ENCODE measurements at regions not wholly inside any gene's neighbourhood (a gene's known extent, or its start where the extent isn't known, plus 50 kb on each side); places are given as distances from the start of the nearest gene placed in this dataset.

DNA sequence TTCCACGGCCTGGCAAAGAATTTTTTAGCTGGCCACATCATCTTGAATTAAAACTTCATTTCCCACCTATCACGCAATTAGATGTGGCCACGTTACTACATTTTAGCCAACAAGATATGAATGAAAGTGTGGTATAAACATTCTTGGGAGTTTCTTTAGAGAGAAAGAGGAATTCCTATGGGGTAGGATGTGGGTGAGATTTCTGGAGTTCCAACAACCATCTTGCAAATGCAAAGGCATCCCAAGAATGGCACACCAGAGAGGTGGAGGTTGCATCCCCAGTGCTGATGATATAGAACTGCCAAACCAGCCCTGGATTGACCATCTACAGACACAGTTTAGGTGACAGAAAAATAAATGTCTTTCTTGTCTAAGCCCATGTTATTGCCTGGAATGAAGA lies 66.3 kb upstream of the AKAP13 start:
- Histone ChIP-seq H3F3A (ENCODE audit: insufficient read depth, low read depth) (peaks cover 12% of the 10 kb centered on the region; the same call in 1 of the 2 replicates), H3K27me3 (ENCODE audit: insufficient read depth, low read depth) (no peaks in the 10 kb centered on the region), H4K20me1 (ENCODE audit: insufficient read depth) (no peaks in the 10 kb centered on the region), H3K27ac (no peak overlapping the region), H2AFZ (no peak overlapping the region), H3K36me3 (ENCODE audit: low read depth) (no peaks in the 10 kb centered on the region), H3K9me3 (ENCODE audit: insufficient read depth, low read depth) (no peaks in the 10 kb centered on the region; the same call in 1 of the 2 replicates), H3K4me2 (no peak overlapping the region), H3K79me2 (ENCODE audit: low read depth) (no peaks in the 10 kb centered on the region), H3K9me2 (ENCODE audit: insufficient read depth) (no peaks in the 10 kb centered on the region), H3K4me1 (replicated peaks; ENCODE audit: insufficient read depth) (peaks cover 23% of the 10 kb centered on the region), H3K4me3 (no peak overlapping the region)
- ChIA-PET CTCF (interaction anchor here (0.7 kb wide), 1 partner anchor 15 kb away, joined by 3 read pairs; no protein-coding TSS in a partner anchor), POLR2A (ENCODE audit: unreplicated experiment) (no interaction called here)
- intact Hi-C loops (cut with micrococcal nuclease; ENCODE audit: unreplicated experiment) = loop anchor here (5.0 kb wide), 1 partner anchor 528 kb away; no protein-coding TSS in a partner anchor
- TF ChIP-seq EZH2 (IDR thresholded peaks at IDR 0.05; ENCODE audit: low read depth) = no peak
- TF ChIP-seq, protein P1, sequence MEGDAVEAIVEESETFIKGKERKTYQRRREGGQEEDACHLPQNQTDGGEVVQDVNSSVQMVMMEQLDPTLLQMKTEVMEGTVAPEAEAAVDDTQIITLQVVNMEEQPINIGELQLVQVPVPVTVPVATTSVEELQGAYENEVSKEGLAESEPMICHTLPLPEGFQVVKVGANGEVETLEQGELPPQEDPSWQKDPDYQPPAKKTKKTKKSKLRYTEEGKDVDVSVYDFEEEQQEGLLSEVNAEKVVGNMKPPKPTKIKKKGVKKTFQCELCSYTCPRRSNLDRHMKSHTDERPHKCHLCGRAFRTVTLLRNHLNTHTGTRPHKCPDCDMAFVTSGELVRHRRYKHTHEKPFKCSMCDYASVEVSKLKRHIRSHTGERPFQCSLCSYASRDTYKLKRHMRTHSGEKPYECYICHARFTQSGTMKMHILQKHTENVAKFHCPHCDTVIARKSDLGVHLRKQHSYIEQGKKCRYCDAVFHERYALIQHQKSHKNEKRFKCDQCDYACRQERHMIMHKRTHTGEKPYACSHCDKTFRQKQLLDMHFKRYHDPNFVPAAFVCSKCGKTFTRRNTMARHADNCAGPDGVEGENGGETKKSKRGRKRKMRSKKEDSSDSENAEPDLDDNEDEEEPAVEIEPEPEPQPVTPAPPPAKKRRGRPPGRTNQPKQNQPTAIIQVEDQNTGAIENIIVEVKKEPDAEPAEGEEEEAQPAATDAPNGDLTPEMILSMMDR (conservative IDR thresholded peaks at IDR 0.05) = no peak
- no peak for DNase-seq
- BruUV-seq (replicated peaks) = no TSS peak

DNA sequence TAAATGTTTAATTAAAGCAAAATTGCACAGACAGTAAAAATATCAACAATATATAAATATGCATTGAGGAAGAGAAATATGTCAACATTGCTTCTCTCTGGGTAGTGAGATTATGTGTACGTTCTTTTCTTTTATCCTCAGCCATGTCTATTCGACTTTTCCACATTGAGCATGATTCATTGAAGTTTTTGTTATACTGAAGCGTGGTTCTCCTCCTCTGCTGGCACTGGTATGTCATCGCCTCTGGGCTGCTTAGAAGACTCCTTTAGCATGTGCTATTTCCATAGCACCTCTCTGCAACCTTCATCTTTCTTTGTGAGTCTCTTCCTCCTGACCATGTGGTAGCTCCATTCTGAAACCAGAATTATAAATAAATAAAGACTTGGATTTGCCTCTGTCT lies 65.8 kb upstream of the AKAP13 start:
- Histone ChIP-seq H3K4me1 (replicated peaks; ENCODE audit: insufficient read depth) (peaks cover 23% of the 10 kb centered on the region), H3K27me3 (ENCODE audit: insufficient read depth, low read depth) (no peaks in the 10 kb centered on the region), H3K27ac (no peak overlapping the region), H3K9me3 (ENCODE audit: insufficient read depth, low read depth) (no peaks in the 10 kb centered on the region; the same call in 1 of the 2 replicates), H3K79me2 (ENCODE audit: low read depth) (no peaks in the 10 kb centered on the region), H3F3A (ENCODE audit: insufficient read depth, low read depth) (peaks cover 12% of the 10 kb centered on the region; the same call in 1 of the 2 replicates), H3K4me3 (no peak overlapping the region), H4K20me1 (ENCODE audit: insufficient read depth) (no peaks in the 10 kb centered on the region), H3K4me2 (no peak overlapping the region), H3K36me3 (ENCODE audit: low read depth) (no peaks in the 10 kb centered on the region), H2AFZ (no peak overlapping the region), H3K9me2 (ENCODE audit: insufficient read depth) (no peaks in the 10 kb centered on the region)
- DNase-seq = no peak
- TF ChIP-seq, protein P1 (conservative IDR thresholded peaks at IDR 0.05) = no peak
- TF ChIP-seq EZH2 (IDR thresholded peaks at IDR 0.05; ENCODE audit: low read depth) = no peak
- no TSS peak for BruUV-seq (replicated peaks)
- intact Hi-C loops (cut with micrococcal nuclease; ENCODE audit: unreplicated experiment) = loop anchor here (5.0 kb wide), 1 partner anchor 528 kb away; no protein-coding TSS in a partner anchor
- ChIA-PET CTCF (no interaction called here), POLR2A (ENCODE audit: unreplicated experiment) (no interaction called here)

DNA sequence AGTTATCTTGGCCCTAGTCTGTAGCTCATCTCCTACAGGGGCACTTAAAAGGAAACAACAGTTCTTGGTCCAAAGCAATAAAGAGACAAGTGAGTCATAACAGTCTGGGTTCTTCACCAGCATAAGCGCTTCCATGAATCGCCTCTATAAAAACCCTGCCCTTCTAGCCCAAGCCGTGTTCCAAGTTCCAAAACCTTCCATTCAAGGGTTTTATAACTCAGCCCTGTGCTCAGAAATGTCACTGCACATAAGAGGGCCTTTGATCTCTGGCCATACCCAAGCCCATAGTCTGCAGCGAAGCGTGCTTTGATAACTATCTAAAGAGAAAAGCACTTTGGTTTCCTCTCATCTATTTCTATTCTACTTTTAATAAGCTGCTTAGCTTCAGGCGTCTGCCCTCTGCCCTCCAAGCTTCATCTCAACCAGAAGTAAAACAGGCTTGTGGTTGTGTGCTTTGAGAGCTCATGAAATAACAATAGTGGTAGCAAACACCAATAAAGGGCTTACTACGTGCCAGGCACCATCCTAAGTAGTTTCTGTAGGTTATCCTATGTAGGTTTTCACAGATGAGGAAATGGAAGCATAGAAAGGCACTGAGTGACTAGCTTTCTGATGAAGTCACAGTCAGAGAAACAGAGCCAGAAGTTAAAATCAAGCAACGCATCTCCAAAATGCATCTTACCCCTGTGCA lies 64.0 kb upstream of the AKAP13 start:
- Histone ChIP-seq H3K4me2 (no peak overlapping the region), H3K4me1 (replicated peaks; ENCODE audit: insufficient read depth) (peaks cover 23% of the 10 kb centered on the region), H4K20me1 (ENCODE audit: insufficient read depth) (no peaks in the 10 kb centered on the region), H3K36me3 (ENCODE audit: low read depth) (no peaks in the 10 kb centered on the region), H3K4me3 (no peak overlapping the region), H3K79me2 (ENCODE audit: low read depth) (no peaks in the 10 kb centered on the region), H3K9me3 (ENCODE audit: insufficient read depth, low read depth) (no peaks in the 10 kb centered on the region; the same call in 1 of the 2 replicates), H3F3A (ENCODE audit: insufficient read depth, low read depth) (peaks cover 12% of the 10 kb centered on the region; the same call in 1 of the 2 replicates), H3K27ac (no peak overlapping the region), H3K9me2 (ENCODE audit: insufficient read depth) (no peaks in the 10 kb centered on the region), H3K27me3 (ENCODE audit: insufficient read depth, low read depth) (no peaks in the 10 kb centered on the region), H2AFZ (no peak overlapping the region)
- TF ChIP-seq EZH2 (IDR thresholded peaks at IDR 0.05; ENCODE audit: low read depth) = no peak
- TF ChIP-seq, protein P1 (conservative IDR thresholded peaks at IDR 0.05) = no peak
- no peak for DNase-seq
- CTCF ChIA-PET = no interaction called here
- POLR2A ChIA-PET (ENCODE audit: unreplicated experiment) = interaction anchor here (0.5 kb wide), 1 partner anchor 320 kb away, joined by 4 read pairs; no protein-coding TSS in a partner anchor
- intact Hi-C loops (cut with micrococcal nuclease; ENCODE audit: unreplicated experiment) = no loop called here
- BruUV-seq (replicated peaks) = no TSS peak

All from PC-9 (cell line).